DND-41 (cell line): ENCODE measurements at regions not wholly inside any gene's neighbourhood (a gene's known extent, or its start where the extent isn't known, plus 50 kb on each side); places are given as distances from the start of the nearest gene placed in this dataset.

Source experiments
- CTCF ChIP-seq: IDR thresholded peaks from 2 replicates; pipeline ENCODE4 v1.5.1; 2012; ENCODE audit warnings: borderline replicate concordance, low read length, moderate library complexity, mild to moderate bottlenecking; ENCODE audit not compliant: poor library complexity, severe bottlenecking; ENCODE audit errors: extremely low read depth
- EZH2 ChIP-seq: IDR thresholded peaks from 3 replicates; pipeline ENCODE4 v1.6.1; 2012; ENCODE audit warnings: borderline replicate concordance, low read depth, mild to moderate bottlenecking, moderate library complexity, low read length, inconsistent platforms; ENCODE audit not compliant: severe bottlenecking

DNA sequence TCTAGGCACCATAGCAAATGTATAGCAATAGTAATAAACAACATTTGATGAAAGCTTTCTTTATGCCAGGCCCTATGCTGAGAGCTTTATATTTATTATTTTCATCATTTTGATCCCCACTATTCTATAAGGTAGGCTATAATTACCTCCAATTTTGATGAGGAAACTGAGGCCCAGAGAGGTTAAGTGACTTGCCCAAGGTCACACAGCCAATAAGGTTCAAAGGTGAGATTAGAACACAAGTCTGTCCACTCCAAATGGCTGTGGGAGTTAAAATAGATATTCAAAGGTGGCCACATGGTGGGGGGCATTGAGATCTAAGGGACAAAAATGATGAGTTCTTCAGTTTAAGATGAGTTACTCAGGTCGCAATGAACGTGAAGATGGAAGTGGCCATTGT lies 269.9 kb downstream of the BMP7 start:
- TF ChIP-seq CTCF (no peak), EZH2 (no peak)
